HG03159 (cell line): ENCODE measurements at regions not wholly inside any gene's neighbourhood (a gene's known extent, or its start where the extent isn't known, plus 50 kb on each side); places are given as distances from the start of the nearest gene placed in this dataset.

Experiments used
- ATAC-seq: cut with Tn5 transposase; IDR thresholded peaks from one replicate; pipeline ENCODE4 v1.9.1; 2021; ENCODE audit warnings: mild to moderate bottlenecking, moderate library complexity; ENCODE audit not compliant: unreplicated experiment

DNA sequence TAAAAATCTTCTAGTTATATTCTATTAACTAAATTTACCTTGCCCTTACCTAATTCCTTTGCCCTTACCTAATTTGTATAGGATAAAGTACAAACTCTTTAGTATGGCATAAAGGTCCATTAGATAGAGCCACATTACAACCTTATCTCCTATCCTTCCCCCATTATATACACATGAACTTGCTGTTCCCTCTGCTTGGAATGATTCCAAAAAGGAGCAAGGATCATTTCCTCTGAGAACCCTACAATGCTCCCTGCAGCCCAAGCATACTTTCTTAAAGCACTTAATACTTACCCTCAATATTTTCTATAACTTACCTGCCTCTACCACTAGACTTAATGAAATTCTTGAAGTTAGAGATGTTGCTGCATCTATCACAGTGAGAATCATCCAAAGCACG, 118.9 kb upstream of the CCDC54 start:
- no peak for ATAC-seq

DNA sequence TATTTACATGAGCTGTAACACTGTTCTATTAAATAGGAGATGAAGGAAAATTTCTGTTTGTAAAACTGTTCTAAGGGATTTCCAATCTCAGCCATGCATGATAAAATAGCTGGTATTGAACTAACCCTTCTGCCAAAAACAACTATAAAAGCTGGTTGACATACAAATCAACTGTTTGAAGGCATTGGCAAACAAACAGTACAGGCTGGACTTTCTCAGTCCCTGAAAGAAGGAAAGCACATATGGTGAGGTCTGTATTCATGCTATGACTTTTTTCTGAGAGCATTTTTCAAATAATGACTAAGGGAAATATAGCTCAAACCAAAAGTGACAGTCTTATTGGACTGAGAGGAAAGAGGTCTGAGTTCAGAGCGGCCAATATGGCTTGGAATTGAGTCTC, 117.0 kb upstream of the CCDC54 start:
- no peak for ATAC-seq

DNA sequence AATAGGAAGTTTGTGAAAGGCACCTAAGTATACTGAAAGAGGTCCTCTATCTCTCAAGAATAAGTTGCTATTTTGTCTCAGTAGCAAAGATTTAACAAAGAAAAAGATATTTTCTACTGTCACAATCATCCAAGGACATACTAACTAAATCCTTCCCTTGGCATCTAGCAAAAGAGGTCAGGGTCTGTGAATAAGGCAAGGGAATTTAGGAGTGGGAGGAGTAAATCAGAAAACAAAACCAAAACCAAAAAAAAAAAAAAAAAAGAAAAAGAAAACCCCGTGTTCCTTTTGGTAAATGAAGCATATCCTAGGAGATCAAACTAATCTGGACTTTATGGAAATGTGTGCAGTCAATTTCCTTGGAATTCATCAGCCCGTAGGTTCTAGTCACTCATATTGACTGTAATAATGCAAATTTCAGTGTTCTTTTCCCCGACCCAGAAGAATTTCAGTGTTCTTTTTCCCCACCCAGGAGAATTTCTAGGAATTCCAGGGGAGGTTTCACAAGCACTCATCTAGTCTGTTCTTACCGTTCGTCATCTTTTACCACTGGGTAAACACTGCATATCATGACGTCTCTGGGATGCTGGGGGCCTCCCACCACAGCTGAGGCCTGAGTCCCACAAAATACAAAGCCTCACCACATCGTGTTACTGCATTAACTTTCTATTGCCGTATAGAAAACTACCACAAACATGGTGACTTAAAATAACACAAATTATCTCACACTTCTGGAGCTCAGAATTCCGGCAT, 113.8 kb upstream of the CCDC54 start:
- ATAC-seq: no peak

DNA sequence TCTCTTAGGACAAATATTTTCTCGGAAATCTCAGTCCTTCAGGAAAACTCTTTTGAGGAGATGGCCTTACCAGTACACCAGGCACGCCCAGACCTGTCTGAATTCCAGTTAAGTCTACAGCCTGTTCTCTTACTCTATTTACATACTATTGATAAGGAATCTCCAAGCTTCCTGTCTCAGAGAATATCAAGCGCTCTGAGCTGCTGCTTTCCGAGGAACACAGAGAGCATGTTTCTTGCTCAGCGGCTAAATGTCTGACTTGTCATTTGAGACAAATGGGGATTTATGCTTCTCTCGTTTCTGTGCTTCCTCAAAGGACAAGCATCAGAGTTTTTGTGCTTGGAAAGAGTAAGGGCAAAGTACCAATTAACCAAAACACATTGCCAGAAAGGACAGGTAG, 112.4 kb upstream of the CCDC54 start:
- no peak for ATAC-seq

DNA sequence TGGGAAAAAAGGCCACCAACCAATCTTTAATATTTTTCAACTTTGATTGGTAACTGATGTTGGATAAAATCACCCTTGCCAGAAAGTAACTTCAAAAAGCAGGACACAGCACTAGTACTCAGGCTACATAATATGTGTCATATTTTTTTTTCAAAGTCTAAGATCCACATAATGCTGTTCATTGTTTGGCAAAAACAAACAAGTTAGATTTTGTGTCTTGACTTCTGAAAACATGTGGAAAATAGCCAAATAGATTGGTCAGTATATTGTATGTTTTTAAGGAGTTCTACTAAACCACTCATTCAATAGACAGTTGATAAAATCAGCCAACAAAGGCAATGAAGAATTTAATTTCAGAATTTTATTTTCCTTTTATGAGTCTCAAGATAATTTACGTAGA, 111.7 kb upstream of the CCDC54 start:
- ATAC-seq: no peak

DNA sequence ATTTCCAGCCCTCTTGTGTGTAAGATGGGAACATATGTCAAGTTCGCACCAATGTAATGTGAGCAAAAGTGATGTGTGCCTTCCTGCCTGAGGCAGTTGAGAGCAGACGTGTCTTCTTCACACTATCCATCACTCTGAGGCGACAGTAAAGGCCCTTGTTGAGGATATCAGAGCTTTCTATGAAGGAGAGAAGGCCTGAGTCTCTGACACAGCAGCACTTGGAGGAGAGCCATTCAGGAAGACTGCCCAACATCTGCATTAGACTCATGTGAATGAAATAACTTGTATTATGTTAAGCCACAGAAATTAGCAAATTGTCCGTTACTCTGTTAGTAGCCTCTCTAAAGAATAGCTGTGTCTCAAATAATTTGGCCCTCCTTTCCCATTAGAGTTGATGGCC, 108.8 kb upstream of the CCDC54 start:
- ATAC-seq: no peak

DNA sequence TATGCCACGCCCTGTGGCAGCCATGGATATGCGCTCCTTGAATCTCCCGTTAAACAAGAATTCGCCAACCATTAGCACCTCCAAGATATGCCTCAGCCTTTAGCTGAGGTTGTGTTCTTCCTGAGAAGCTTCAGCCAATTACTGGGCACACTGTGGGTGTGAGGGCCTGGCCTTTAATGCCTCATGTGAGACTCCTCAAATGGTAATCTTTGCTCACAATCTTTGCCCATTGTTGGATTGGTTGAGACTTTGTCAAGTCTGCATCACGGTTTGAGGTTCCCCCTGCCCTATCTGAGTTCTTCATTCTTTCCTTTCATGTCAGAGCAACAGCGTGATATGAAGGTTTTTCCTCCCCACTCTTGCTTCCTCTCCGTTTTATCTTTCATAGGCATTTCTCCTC, 108.1 kb upstream of the CCDC54 start:
- ATAC-seq: no peak

DNA sequence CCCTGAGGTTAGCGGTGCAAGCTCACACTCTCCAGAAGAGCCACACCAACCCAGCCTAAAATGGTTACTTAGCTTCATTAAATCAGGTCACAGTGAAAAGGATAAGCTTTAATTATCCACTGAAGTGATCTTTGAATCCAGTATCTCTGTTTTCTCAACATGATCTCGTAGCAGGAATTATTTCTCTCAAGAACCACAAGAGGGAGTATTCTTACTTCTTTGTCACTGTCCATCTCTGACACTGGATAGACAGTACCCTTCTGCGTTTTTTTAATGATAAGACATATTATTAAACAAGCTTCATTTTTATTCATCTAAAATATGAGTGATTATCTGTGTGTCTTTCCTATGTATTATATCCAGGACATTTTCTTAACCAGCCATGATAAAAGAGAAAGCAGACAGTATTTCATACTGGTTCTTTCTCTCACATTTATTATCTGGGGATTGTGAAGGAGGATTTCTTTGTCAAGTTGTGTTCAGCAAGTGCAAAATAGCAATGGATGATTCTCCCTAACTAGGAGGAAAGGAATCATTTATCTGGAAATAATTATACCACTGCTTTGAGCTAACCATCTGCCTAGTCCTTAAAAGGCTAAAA, 105.4 kb upstream of the CCDC54 start:
- ATAC-seq: peak; percentile 72

DNA sequence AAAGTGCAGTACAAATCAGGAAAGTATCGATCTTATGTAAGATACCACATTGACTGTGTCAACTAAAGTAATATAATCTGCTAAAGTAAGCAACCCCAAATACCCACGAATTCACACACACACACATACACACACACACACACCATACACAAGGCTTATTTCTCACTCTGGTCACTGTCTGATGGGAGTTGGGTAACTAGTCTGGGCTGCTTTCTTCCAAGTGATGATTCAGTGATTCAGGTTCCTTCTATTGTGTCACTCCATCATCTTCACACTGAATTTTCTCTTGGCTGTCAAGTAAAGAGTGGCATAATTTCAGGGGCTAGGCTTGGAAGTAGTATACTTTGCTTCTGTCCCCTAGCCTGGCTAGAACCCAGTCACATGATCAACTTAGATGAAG, 104.8 kb upstream of the CCDC54 start:
- ATAC-seq: no peak

DNA sequence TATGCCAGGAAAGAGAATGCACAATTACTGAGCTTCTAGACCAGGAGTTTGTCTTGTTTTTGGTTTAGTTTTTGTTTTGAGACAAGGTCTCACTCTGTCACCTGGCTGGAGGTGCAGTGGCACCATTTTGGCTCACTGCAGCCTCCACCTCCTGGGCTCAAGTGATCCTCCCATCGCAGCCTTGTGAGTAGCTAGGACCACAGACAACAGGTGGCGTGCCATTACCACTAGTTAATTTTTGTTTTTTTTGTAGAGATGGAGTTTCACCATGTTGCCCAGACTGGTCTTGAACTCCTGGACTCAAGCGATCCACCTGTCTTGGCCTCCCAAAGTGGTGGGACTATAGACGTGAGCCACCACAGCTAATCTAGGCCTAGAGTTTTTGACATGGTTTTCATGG, 104.4 kb upstream of the CCDC54 start:
- no peak for ATAC-seq

DNA sequence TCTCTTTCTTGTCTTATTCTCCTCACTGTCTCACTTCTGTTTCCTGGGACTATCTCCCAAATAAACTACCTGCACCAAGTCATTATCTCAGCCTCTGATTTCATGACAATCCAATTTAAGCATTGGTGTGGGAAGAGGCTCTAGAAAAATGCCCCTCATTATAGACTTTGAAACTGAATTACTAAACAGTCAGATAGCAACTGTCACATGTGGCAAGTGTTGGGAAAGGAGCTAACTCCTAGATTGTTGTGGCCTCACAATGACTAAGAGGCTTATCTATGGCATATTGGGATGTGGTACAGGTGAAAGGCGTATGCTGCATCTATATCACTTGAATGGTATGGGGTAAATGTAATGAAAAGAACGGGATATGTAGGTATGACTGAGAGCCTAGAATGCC, 103.5 kb upstream of the CCDC54 start:
- no peak for ATAC-seq

DNA sequence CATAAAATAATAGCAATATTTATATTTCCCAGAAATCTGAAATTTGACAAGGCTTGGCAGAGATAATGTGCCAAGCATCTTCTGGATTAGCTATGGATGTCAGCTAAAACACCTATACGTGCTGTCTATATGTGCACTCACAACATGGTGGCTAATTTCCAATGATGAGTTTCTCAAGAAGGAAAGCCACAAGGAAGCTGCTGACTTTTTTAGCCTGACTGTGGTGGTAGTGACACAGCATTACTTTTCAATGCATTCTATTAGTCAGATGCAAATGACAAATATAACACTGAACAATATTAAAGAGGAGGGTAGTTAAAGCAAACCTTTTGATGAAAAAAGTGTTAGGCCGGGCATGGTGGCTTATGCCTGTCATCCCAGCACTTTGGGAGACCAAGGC, 101.7 kb upstream of the CCDC54 start:
- no peak for ATAC-seq

DNA sequence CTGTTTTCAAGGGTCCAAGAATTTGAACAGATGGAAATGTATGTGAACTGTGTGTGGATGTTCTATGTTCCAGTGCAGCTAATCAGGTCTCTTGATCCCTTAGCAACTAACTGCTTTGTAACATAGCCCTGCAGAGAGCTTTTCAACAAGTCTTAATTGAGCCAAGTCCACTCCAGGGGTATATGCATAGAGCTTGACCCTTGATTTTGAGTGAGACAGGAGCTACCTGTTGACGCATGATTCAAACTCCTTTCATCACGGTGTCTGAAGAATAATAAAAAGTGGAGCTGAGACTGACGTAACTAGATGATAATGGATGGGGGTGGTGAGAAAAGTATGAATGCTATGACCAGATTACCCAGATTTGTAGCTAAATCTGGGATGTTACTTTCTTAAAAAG, 93.3 kb upstream of the CCDC54 start:
- ATAC-seq: no peak

DNA sequence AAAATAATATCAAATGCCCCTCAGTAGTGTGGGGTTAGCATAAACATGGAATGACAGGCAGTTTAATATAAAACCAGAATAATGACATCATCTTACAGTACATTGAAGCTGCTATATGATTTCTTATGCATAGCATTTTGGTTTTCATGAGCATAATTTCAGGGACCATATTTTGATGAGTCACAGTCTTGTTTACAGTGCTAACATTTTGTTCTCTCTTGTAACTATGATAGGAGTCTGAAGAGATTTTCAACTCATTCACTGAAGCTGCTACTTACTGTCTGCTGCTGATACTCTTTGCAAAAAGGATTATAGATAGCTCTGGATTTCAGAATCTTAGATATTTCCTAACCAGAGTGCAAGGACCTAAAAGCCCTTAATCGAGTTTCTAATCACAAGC, 92.6 kb upstream of the CCDC54 start:
- ATAC-seq: no peak

DNA sequence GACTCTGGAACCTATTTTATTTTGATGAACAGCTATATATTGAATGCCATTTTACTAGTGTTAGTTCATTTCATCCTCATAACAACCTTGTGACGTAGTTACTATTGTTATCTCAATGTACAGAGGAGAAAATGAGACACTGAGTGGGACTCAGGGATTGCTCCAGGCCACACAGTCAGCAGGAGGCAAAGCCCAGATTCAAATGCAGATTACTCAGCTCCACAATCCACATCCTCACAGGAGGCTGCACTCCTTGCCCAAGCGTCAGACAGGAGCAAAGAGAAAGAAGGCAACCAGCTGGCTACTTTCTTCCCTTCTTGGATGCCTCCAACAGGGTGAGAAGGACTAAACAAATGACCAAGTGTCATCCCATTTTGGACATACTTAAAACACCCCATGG, 92.0 kb upstream of the CCDC54 start:
- ATAC-seq: no peak

DNA sequence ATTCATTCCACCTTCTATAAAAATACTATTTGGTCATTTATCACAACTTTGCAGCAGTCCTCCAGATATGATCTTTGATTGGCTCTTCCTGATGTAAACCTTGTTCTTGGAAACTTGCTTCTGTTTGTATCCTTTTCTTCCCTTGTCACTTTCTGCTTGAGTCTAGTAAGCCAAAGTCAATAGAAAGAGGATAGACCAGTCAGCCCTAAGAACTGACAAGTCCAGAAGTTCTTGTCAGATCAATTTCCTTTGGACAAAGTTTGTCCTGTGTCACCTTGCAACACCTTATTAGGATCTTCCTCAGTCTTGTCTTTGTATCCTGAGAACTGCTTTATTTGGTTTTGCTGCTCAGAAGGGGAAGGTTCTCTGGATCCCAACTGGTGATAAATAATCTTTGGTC, 87.9 kb upstream of the CCDC54 start:
- no peak for ATAC-seq

DNA sequence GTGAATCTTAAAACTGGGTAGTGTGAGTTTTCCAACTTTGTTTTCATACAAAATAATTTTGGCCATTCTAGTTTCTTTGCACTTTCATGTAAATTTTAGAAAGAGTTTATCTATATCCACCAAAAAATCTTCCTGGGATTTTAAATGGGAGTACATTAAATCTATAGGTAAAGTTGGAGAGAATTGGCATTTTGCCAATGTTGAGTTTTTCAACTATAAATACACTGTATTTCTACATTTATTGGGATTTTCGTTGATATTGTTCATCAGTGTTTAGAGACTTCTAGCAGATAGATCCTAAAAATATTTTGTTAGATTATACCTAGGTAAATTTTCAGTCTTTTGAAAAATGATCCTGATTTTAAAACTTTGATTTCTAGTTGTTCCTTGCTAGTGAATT, 83.1 kb upstream of the CCDC54 start:
- no peak for ATAC-seq

DNA sequence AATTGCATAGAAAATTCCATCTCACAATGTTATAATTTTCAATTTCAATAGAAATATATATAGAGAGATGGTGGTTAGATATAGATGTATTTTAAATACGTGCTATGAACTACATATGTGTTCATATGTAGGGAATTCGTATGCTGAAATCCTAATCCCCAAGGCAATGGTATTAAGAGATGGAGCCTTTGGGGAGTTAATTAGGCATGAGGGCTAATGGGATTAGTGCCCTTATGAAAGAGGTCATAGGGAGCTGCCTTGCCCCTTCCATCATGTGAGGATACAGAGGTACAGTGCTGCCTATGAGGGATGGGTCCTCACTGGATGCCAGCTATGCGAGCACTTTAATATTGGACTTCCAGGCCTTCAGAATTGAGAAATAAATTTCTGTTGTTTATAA, 79.6 kb upstream of the CCDC54 start:
- no peak for ATAC-seq

DNA sequence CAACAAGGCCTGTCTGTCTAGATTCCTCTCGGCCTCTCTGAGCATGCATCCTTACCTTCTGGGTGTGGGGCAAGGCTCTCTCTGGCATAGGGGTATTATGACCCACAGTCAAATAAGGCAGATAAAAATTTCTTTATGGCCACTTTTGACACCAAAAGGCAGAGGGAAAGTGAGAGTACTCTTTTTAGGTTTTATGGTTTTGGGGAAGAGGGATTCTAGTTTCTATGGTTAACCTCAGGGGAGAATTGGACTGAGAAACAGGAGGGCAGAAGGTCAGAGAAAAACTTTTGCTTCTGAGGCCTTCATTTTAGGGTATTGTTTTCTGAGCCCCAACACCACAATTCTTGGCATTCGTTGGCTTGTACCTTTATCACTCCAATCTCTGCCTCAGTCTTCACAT, 70.0 kb upstream of the CCDC54 start:
- ATAC-seq: no peak

DNA sequence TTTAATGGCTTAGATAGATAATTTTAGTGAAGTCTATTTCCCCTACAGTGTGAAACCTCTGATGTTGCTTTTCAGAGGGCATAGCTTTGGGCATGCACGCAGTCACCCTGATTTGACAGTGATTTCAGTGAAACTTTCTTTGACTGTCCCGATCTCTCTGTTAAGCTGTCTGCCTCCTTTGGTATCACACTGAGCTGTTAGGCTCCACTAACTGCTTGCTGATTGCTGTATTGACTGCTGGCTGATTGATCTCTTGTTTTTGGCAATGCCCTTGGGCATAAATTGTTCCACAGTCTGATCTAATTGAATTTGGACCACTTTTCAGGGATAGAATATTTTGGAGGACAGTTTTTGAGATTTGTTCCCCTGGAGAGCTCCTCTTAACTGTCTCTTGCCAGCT, 68.5 kb upstream of the CCDC54 start:
- ATAC-seq: no peak

DNA sequence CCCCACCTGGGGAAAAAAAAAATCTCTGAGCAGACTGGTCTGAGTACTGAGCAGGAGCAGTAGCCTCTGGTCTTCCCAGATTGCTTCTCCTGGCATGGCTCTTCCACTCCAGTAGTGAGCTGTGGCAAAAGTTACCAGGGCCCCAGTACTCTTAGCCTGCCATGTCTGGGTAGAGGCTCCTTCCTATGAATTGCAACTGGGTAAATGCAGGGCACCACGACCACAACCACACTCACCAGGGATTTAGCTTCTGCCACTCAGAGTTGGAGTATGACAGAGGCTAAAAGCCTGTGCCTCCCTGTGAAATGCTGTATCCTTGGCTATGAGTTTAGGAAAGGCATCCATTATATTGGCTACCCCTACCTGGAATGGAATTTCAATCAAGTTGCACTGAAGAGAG, 67.9 kb upstream of the CCDC54 start:
- no peak for ATAC-seq

DNA sequence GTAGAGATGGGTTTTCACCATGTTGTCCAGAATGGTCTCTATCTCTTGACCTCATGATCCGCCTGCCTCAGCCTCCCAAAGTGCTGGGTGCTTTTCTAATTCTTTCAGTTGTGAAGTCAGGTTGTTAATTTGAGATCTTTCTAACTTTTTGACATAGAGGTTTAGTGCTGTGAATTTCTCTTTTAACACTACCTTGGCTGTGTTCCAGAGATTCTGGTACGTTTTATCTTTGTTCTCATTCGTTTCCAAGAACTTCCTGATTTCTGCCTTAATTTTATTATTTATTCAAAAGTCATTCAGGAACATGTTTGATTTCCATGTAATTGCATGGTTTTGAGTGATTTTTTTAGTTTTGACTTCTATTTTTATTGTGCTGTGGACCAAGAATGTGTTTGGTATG, 63.5 kb upstream of the CCDC54 start:
- ATAC-seq: no peak

DNA sequence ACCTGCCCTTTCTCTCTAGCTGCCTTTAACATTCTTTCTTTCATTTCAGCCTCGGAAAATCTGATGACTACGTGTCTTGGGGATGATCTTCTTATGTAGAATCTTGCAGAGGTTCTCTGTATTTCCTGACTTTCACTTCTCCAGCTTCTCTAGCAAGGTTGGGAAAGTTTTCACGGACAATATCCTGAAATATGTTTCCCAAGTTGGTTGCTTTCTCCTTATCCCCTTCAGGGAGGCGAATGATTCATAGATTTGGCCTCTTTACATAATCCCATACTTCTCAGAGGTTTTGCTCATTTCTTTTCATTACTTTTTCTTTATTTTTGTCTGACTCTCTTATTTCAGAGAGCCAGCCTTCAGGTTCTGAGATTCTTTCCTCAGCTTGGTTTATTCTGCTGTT, 62.1 kb upstream of the CCDC54 start:
- ATAC-seq: no peak
